HG03575 (cell line): ENCODE measurements at regions not wholly inside any gene's neighbourhood (a gene's known extent, or its start where the extent isn't known, plus 50 kb on each side); places are given as distances from the start of the nearest gene placed in this dataset.

Source experiments
- ATAC-seq: cut with Tn5 transposase; IDR thresholded peaks from one replicate; pipeline ENCODE4 v1.9.1; 2021; ENCODE audit not compliant: unreplicated experiment, insufficient number of reproducible peaks, low FRiP score; ENCODE audit errors: extremely low read depth

- no peak for ATAC-seq
These were observed 309.9 kb upstream of the PRMT6 start for GRCh38 chr1:106746448-106747085.

GRCh38 chr1:106747232-106747631, 309.2 kb upstream of the PRMT6 start:
- no peak for ATAC-seq

GRCh38 chr1:106747791-106748190, 308.7 kb upstream of the PRMT6 start:
- ATAC-seq, result no peak

- no peak for ATAC-seq
These were observed 307.9 kb upstream of the PRMT6 start for GRCh38 chr1:106748606-106749005.

GRCh38 chr1:106749491-106749890, 307.0 kb upstream of the PRMT6 start:
- ATAC-seq, result no peak

GRCh38 chr1:106749906-106750305, 306.6 kb upstream of the PRMT6 start:
- no peak for ATAC-seq

GRCh38 chr1:106751002-106751401, 305.5 kb upstream of the PRMT6 start:
- no peak for ATAC-seq

GRCh38 chr1:106753066-106753465, 303.4 kb upstream of the PRMT6 start:
- no peak for ATAC-seq

- no peak for ATAC-seq
These were observed 301.5 kb upstream of the PRMT6 start for GRCh38 chr1:106754957-106755356.

- ATAC-seq, result no peak
These were observed 300.6 kb upstream of the PRMT6 start for GRCh38 chr1:106755682-106756406.

- ATAC-seq, result no peak
These were observed 299.7 kb upstream of the PRMT6 start for GRCh38 chr1:106756752-106757151.

GRCh38 chr1:106768077-106768476, 288.4 kb upstream of the PRMT6 start:
- ATAC-seq, result no peak

- no peak for ATAC-seq
These were observed 288.0 kb upstream of the PRMT6 start for GRCh38 chr1:106768501-106768900.

GRCh38 chr1:106773206-106773605, 283.3 kb upstream of the PRMT6 start:
- no peak for ATAC-seq

GRCh38 chr1:106780066-106780465, 276.4 kb upstream of the PRMT6 start:
- ATAC-seq, result no peak

GRCh38 chr1:106780806-106781569, 275.5 kb upstream of the PRMT6 start:
- ATAC-seq, result no peak

GRCh38 chr1:106785176-106785575, 271.3 kb upstream of the PRMT6 start:
- no peak for ATAC-seq

GRCh38 chr1:106787520-106787919, 269.0 kb upstream of the PRMT6 start:
- ATAC-seq, result no peak

GRCh38 chr1:106789686-106790085, 266.8 kb upstream of the PRMT6 start:
- no peak for ATAC-seq

- no peak for ATAC-seq
These were observed 265.4 kb upstream of the PRMT6 start for GRCh38 chr1:106791041-106791440.
